ENCODE measurements at regions not wholly inside any gene's neighbourhood (a gene's known extent, or its start where the extent isn't known, plus 50 kb on each side); places are given as distances from the start of the nearest gene placed in this dataset.
"Not testable (repeated sequence)": the region's sequence is repeated elsewhere in the genome, so short reads cannot be mapped to it uniquely, and the experiment has no call there.

DNA sequence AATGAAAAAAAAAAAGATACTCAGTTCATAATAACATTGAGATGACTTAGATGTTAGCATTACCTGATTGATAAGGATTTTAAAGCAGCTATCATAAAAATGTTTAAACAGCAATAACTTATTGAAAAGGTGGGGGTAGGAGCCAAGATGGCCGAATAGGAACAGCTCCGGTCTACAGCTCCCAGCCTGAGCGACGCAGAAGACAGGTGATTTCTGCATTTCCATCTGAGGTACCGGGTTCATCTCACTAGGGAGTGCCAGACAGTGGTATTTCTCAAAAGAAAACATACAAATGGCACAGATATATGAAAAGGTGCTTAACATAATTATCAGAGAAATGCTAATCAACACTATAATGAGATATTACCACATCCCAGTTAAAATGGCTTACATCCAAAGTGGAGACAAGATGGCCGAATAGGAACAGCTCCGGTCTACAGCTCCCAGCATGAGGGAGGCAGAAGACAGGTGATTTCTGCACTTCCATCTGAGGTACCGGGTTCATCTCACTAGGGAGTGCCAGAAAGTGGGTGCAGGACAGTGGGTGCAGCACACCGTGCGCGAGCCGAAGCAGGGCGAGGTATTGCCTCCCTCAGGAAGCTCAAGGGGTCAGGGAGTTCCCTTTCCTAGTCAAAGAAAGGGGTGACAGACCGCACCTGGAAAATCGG lies 66.5 kb upstream of the FGF13 start:
- TF ChIP-seq, protein P1, sequence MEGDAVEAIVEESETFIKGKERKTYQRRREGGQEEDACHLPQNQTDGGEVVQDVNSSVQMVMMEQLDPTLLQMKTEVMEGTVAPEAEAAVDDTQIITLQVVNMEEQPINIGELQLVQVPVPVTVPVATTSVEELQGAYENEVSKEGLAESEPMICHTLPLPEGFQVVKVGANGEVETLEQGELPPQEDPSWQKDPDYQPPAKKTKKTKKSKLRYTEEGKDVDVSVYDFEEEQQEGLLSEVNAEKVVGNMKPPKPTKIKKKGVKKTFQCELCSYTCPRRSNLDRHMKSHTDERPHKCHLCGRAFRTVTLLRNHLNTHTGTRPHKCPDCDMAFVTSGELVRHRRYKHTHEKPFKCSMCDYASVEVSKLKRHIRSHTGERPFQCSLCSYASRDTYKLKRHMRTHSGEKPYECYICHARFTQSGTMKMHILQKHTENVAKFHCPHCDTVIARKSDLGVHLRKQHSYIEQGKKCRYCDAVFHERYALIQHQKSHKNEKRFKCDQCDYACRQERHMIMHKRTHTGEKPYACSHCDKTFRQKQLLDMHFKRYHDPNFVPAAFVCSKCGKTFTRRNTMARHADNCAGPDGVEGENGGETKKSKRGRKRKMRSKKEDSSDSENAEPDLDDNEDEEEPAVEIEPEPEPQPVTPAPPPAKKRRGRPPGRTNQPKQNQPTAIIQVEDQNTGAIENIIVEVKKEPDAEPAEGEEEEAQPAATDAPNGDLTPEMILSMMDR (IDR thresholded peaks at IDR 0.05) = not testable (repeated sequence)
- not testable (repeated sequence) for TF ChIP-seq POLR2A (IDR thresholded peaks at IDR 0.05)
